HG03571 (cell line): ENCODE measurements at regions not wholly inside any gene's neighbourhood (a gene's known extent, or its start where the extent isn't known, plus 50 kb on each side); places are given as distances from the start of the nearest gene placed in this dataset.

Source experiments
- ATAC-seq: cut with Tn5 transposase; IDR thresholded peaks from one replicate; pipeline ENCODE4 v1.9.1; 2021; ENCODE audit not compliant: unreplicated experiment

- ATAC-seq = no peak
Measured at GRCh38 chr18:43481069-43481468, 203.8 kb upstream of the SYT4 start.

GRCh38 chr18:43482136-43482535 is 204.8 kb upstream of the SYT4 start:
- no peak for ATAC-seq

- no peak for ATAC-seq
Measured at GRCh38 chr18:43482600-43482999, 205.3 kb upstream of the SYT4 start.

GRCh38 chr18:43484710-43485109 is 207.4 kb upstream of the SYT4 start:
- ATAC-seq = no peak

- ATAC-seq = no peak
Measured at GRCh38 chr18:43485545-43485963, 208.3 kb upstream of the SYT4 start.

- ATAC-seq = no peak
Measured at GRCh38 chr18:43486462-43486861, 209.2 kb upstream of the SYT4 start.

GRCh38 chr18:43501099-43501498 is 223.8 kb upstream of the SYT4 start:
- no peak for ATAC-seq

GRCh38 chr18:43506935-43507334 is 229.6 kb upstream of the SYT4 start:
- ATAC-seq = no peak

- no peak for ATAC-seq
Measured at GRCh38 chr18:43507842-43508481, 230.7 kb upstream of the SYT4 start.

GRCh38 chr18:43514747-43515146 is 237.5 kb upstream of the SYT4 start:
- ATAC-seq = no peak

GRCh38 chr18:43515481-43515880 is 238.2 kb upstream of the SYT4 start:
- no peak for ATAC-seq

- ATAC-seq = no peak
Measured at GRCh38 chr18:43524260-43524659, 247.0 kb upstream of the SYT4 start.

GRCh38 chr18:43525169-43525568 is 247.9 kb upstream of the SYT4 start:
- ATAC-seq = no peak

GRCh38 chr18:43526426-43527145 is 249.3 kb upstream of the SYT4 start:
- ATAC-seq = no peak

- no peak for ATAC-seq
Measured at GRCh38 chr18:43531438-43531837, 254.1 kb upstream of the SYT4 start.

- ATAC-seq = no peak
Measured at GRCh38 chr18:43533371-43533770, 256.1 kb upstream of the SYT4 start.

GRCh38 chr18:43534511-43534910 is 257.2 kb upstream of the SYT4 start:
- ATAC-seq = no peak

- no peak for ATAC-seq
Measured at GRCh38 chr18:43539862-43540261, 262.6 kb upstream of the SYT4 start.

- ATAC-seq = no peak
Measured at GRCh38 chr18:43542016-43542415, 264.7 kb upstream of the SYT4 start.

GRCh38 chr18:43543236-43543635 is 265.9 kb upstream of the SYT4 start:
- ATAC-seq = no peak

- no peak for ATAC-seq
Measured at GRCh38 chr18:43547456-43547855, 270.2 kb upstream of the SYT4 start.

GRCh38 chr18:43559507-43559906 is 282.2 kb upstream of the SYT4 start:
- ATAC-seq = no peak

- no peak for ATAC-seq
Measured at GRCh38 chr18:43563780-43564179, 286.5 kb upstream of the SYT4 start.
